Pancreas (tissue), 10 donors: ENCODE measurements at regions not wholly inside any gene's neighbourhood (a gene's known extent, or its start where the extent isn't known, plus 50 kb on each side); places are given as distances from the start of the nearest gene placed in this dataset.

Experiments used
- ATAC-seq, 4 donors: fragments of 200-7000 bp; cut with Tn5 transposase; one replicate each; pipeline versions ENCODE4 v1.8.0 to v1.9.1; 2020; ENCODE audit warnings: mild to moderate bottlenecking in 4 of 4, moderate library complexity in 4 of 4
- DNase-seq, 6 donors: peaks; one replicate each; pipeline ENCODE4 v3.0.0-alpha.2; 2020
- FAIRE-seq: peaks from 2 replicates; lab custom pipeline; 2012; peaks lifted over from hg19 to GRCh38; lab: Jason Lieb, UNC
- H3K27ac ChIP-seq, 4 donors: fragments of 200-600 bp; sonication (generic); 1 replicate in 3 of 4; 2 replicates in 1 of 4; pipeline versions ENCODE4 v1.5.0 to v1.8.0; 2020
- H3K27me3 ChIP-seq, 4 donors: fragments of 200-600 bp; one replicate each; pipeline ENCODE4 v1.8.0; 2021
- H3K36me3 ChIP-seq, 3 donors: fragments of 200-600 bp; sonication (generic) in 1 of 3; one replicate each; pipeline versions ENCODE4 v1.5.0 to v1.8.0; 2020 to 2021
- H3K4me1 ChIP-seq, 3 donors: fragments of 200-600 bp; one replicate each; pipeline ENCODE4 v1.8.0; 2021
- H3K4me3 ChIP-seq, 4 donors: fragments of 200-600 bp; sonication (generic) in 2 of 4; one replicate each; pipeline versions ENCODE4 v1.5.0 to v1.8.0; 2020 to 2021
- H3K9me3 ChIP-seq, 4 donors: fragments of 200-600 bp; one replicate each; pipeline ENCODE4 v1.8.0; 2021
- CTCF ChIP-seq, 4 donors: fragments of 200-600 bp; sonication (generic) in 3 of 4; IDR thresholded peaks; one replicate each; pipeline versions ENCODE4 v1.5.0 to v1.8.0; 2021; ENCODE audit warnings: antibody characterized with exemption in 4 of 4
- WGBS, 2 donors: extraction: QIAGEN DNeasy Blood & Tissue Kit; methylation state at CpG; one replicate each; pipeline ENCODE4 v1.1.7; 2013; 5-methylcytosine and 5-hydroxymethylcytosine counted together
- intact Hi-C, 3 donors: fragments of 100-400 bp; cut with DNase I; formaldehyde crosslinking; loops; one replicate each; pipeline versions ENCODE4 v1.11.1 to v1.14.2; 2022
- donor health status: healthy with polysubstance abuse.
- donor health status: DM: no; HTN: no; CAD: no; lungs with moderate emphysema.
- donor health status: DM: no; HTN: no; CAD: no.
- donor health status: control.
- donor health status: control.
- donor health status: Bipolar disorder and iron deficiency.
- donor health status: DM: yes; HTN: yes; CAD: no.
- donor health status: DM: no; HTN: no; CAD: no.
- donor health status: DM: no; HTN: no; CAD: no.
- donor health status: DM: yes; HTN: yes; CAD: no.

DNA sequence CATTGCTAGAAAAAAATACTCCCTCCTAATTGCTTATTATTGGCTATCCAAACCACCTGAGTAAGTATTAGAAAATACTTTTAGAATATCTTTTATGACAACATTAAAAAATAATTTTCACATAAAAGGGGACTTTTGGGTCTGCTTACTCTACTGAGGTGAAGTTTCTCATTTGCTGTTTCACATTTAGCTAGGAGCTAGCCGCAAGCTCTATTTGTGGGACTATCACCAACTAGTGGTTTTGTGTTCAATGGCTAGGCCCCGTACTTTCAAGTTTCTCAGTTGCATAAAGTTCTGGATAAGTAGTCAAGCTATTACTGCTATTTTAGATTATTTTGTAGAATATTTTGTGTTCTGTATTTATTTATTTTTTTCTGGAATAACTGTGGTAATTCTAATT, 244.2 kb upstream of the SLITRK3 start:
- no peaks in the 10 kb centered on the region for H3K4me1 ChIP-seq
- H3K27ac ChIP-seq = no peak overlapping the region
- no peaks in the 10 kb centered on the region for H3K9me3 ChIP-seq
- ATAC-seq = no peak
- H3K27me3 ChIP-seq = no peaks in the 10 kb centered on the region
- intact Hi-C loops = no loop called here
- no peak for FAIRE-seq
- DNase-seq = no peak
- H3K36me3 ChIP-seq = no peaks in the 10 kb centered on the region
- no peak for TF ChIP-seq CTCF (IDR thresholded peaks at IDR 0.05)
- 93 to 97% methylated on average over 2 of the region's 2 CpGs for WGBS, 2 donors
- no peak overlapping the region for H3K4me3 ChIP-seq

DNA sequence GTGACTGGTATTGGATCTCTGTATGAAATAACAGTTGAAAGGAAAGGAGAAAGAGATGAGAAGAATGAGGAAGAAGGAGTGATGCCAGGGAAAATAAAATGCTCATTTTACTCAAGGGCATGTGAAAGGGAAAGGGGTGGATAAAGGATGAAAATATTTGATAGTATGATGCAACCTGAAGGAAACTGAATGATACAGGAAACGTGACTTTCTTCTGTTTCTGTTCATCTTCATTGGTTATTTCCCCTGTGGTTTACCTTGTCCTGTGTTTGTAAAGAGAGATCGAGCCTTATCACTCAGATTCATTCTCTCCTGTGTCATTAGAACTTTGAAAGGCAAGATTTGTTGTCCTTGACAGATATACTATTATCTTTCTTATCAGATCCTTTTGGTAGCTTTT, 243.6 kb upstream of the SLITRK3 start:
- no peak for TF ChIP-seq CTCF (IDR thresholded peaks at IDR 0.05)
- no peak overlapping the region for H3K4me3 ChIP-seq
- intact Hi-C loops = no loop called here
- H3K27ac ChIP-seq = no peak overlapping the region
- H3K4me1 ChIP-seq = no peaks in the 10 kb centered on the region
- FAIRE-seq (no peak), DNase-seq (no peak), ATAC-seq (no peak)
- H3K36me3 ChIP-seq = no peaks in the 10 kb centered on the region
- no peaks in the 10 kb centered on the region for H3K9me3 ChIP-seq
- no peaks in the 10 kb centered on the region for H3K27me3 ChIP-seq
- WGBS, 2 donors = 24% methylated on average over 2 of the region's 2 CpGs

GRCh38 chr3:165434516-165434915, 238.3 kb upstream of the SLITRK3 start:
- ATAC-seq (no peak), FAIRE-seq (no peak), DNase-seq (no peak)
- no peak overlapping the region for H3K4me3 ChIP-seq
- no peak overlapping the region for H3K27ac ChIP-seq
- intact Hi-C loops = no loop called here
- H3K36me3 ChIP-seq = no peaks in the 10 kb centered on the region
- no peaks in the 10 kb centered on the region for H3K9me3 ChIP-seq
- H3K4me1 ChIP-seq = no peaks in the 10 kb centered on the region
- H3K27me3 ChIP-seq = no peaks in the 10 kb centered on the region
- no peak for TF ChIP-seq CTCF (IDR thresholded peaks at IDR 0.05)
- WGBS, 2 donors = 72 to 83% methylated on average over 3 of the region's 3 CpGs

DNA sequence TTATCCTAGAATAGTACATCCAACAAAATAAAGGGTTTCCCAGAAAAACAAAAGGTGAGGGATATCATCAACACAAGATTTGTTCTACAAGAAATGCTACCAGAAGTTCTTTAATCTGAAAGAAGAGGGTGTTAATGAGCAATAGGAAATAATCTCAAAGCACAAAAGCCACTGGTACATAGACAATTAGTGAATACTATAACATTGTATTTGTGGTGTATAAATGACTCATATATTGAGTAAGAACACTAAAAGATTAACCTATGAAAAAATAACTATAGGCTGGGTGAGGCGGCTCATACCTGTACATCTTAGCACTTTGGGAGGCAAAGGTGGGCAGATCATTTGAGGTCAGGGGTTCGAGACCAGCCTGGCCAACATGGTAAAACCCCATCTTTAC, 210.2 kb upstream of the SLITRK3 start:
- Histone ChIP-seq H3K27ac (no peak overlapping the region), H3K4me1 (no peaks in the 10 kb centered on the region), H3K27me3 (no peaks in the 10 kb centered on the region), H3K4me3 (no peak overlapping the region), H3K36me3 (no peaks in the 10 kb centered on the region), H3K9me3 (no peaks in the 10 kb centered on the region)
- no peak for ATAC-seq
- WGBS, 2 donors = 90% methylated on average over 2 of the region's 2 CpGs
- no peak for FAIRE-seq
- no peak for TF ChIP-seq CTCF (IDR thresholded peaks at IDR 0.05)
- DNase-seq = no peak
- intact Hi-C loops = no loop called here

GRCh38 chr3:165404357-165405027, 208.3 kb upstream of the SLITRK3 start:
- ATAC-seq = peak in 3 of 4 donors; percentile 32 to 39 (median 35)
- no peak overlapping the region for H3K4me3 ChIP-seq
- WGBS, 2 donors = 73 to 74% methylated on average over 4 of the region's 4 CpGs
- H3K36me3 ChIP-seq = no peaks in the 10 kb centered on the region
- no peaks in the 10 kb centered on the region for H3K9me3 ChIP-seq
- DNase-seq = no peak
- intact Hi-C loops = no loop called here
- H3K27me3 ChIP-seq = no peaks in the 10 kb centered on the region
- FAIRE-seq = no peak
- no peak for TF ChIP-seq CTCF (IDR thresholded peaks at IDR 0.05)
- no peaks in the 10 kb centered on the region for H3K4me1 ChIP-seq
- H3K27ac ChIP-seq = no peak overlapping the region
